ENCODE measurements at regions not wholly inside any gene's neighbourhood (a gene's known extent, or its start where the extent isn't known, plus 50 kb on each side); places are given as distances from the start of the nearest gene placed in this dataset.
"Not testable (repeated sequence)": the region's sequence is repeated elsewhere in the genome, so short reads cannot be mapped to it uniquely, and the experiment has no call there.

DNA sequence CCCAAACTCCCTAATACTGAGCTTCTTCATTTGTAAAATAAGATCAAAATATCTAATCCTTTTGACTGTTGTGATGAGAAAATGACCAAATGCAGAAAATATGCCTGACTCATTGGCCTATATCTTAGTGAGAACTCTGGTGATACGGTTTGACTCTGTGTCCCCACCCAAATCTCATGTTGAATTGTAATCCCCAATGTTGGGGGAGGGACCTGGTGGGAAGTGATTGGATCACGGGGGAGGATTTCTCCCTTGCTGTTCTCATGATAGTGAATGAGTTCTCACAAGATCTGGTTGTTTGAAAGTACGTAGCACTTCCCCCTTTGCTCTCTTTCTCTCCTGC is 131.4 kb downstream of the ASB7 start:
- TF ChIP-seq EZH2 (IDR thresholded peaks at IDR 0.05); EGR1 (IDR thresholded peaks at IDR 0.05; ENCODE audit: low read depth); POLR2AphosphoS5 (IDR thresholded peaks at IDR 0.05; ENCODE audit: low read depth, low read length); EZH2phosphoT487 (IDR thresholded peaks at IDR 0.05; ENCODE audit: borderline replicate concordance): not testable (repeated sequence)
- TF ChIP-seq, protein P1, sequence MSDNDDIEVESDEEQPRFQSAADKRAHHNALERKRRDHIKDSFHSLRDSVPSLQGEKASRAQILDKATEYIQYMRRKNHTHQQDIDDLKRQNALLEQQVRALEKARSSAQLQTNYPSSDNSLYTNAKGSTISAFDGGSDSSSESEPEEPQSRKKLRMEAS (IDR thresholded peaks at IDR 0.05): not testable (repeated sequence)
- TF ChIP-seq, protein P2, sequence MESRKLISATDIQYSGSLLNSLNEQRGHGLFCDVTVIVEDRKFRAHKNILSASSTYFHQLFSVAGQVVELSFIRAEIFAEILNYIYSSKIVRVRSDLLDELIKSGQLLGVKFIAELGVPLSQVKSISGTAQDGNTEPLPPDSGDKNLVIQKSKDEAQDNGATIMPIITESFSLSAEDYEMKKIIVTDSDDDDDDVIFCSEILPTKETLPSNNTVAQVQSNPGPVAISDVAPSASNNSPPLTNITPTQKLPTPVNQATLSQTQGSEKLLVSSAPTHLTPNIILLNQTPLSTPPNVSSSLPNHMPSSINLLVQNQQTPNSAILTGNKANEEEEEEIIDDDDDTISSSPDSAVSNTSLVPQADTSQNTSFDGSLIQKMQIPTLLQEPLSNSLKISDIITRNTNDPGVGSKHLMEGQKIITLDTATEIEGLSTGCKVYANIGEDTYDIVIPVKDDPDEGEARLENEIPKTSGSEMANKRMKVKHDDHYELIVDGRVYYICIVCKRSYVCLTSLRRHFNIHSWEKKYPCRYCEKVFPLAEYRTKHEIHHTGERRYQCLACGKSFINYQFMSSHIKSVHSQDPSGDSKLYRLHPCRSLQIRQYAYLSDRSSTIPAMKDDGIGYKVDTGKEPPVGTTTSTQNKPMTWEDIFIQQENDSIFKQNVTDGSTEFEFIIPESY (IDR thresholded peaks at IDR 0.05; ENCODE audit: extremely low read depth, insufficient replicate concordance, low read length): not testable (repeated sequence)
